Keratinocyte (primary cell): ENCODE measurements at regions not wholly inside any gene's neighbourhood (a gene's known extent, or its start where the extent isn't known, plus 50 kb on each side); places are given as distances from the start of the nearest gene placed in this dataset.

Source experiments
- DNase-seq: peaks from one replicate; pipeline ENCODE4 v3.0.0-alpha.2; 2011; ENCODE audit warnings: low read depth, missing footprints, low spot score
- FAIRE-seq: peaks from 2 replicates; lab custom pipeline; 2011; peaks lifted over from hg19 to GRCh38; lab: Jason Lieb, UNC
- H2AFZ ChIP-seq: 2 replicates; pipeline ENCODE4 v1.6.0; 2012; ENCODE audit warnings: low read length, control low read depth, inconsistent platforms; ENCODE audit not compliant: control insufficient read depth
- H3K27ac ChIP-seq: 2 replicates; pipeline ENCODE4 v1.5.1; 2011; ENCODE audit warnings: low read length; ENCODE audit not compliant: control insufficient read depth, insufficient read depth
- H3K27me3 ChIP-seq: 3 replicates; pipeline ENCODE4 v1.6.0; 2011; ENCODE audit warnings: low read length; ENCODE audit not compliant: control insufficient read depth, insufficient read depth; ENCODE audit errors: extremely low read depth
- H3K36me3 ChIP-seq, 2 experiments: 2 replicates in 1 of 2; 3 replicates in 1 of 2; pipeline ENCODE4 v1.5.1; 2011; ENCODE audit warnings: low read length in 2 of 2, mild to moderate bottlenecking in 1 of 2; ENCODE audit not compliant: control insufficient read depth in 2 of 2, insufficient read depth in 2 of 2; ENCODE audit errors: extremely low read depth in 1 of 2
- H3K4me1 ChIP-seq: 3 replicates; pipeline ENCODE4 v1.5.1; 2011; ENCODE audit warnings: low read length; ENCODE audit not compliant: control insufficient read depth, insufficient read depth; ENCODE audit errors: extremely low read depth
- H3K4me2 ChIP-seq: 3 replicates; pipeline ENCODE4 v1.6.0; 2011; ENCODE audit warnings: low read depth, low read length; ENCODE audit not compliant: control insufficient read depth, insufficient read depth; ENCODE audit errors: extremely low read depth
- H3K4me3 ChIP-seq, 3 experiments: fragments of 200-600 bp in 1 of 3; sonication (generic) in 1 of 3; 2 replicates in 2 of 3; 3 replicates in 1 of 3; pipeline ENCODE4 v1.5.1; 2011 to 2016; ENCODE audit warnings: low read length in 3 of 3, mild to moderate bottlenecking in 3 of 3, control low read depth in 2 of 3, inconsistent platforms in 1 of 3, low read depth in 1 of 3, mixed read lengths in 1 of 3, mixed run types in 1 of 3, moderate library complexity in 1 of 3; ENCODE audit not compliant: control insufficient read depth in 2 of 3, insufficient read depth in 2 of 3; ENCODE audit errors: extremely low read depth in 1 of 3
- H3K79me2 ChIP-seq: 2 replicates; pipeline ENCODE4 v1.6.0; 2012; ENCODE audit warnings: low read length; ENCODE audit not compliant: control insufficient read depth, insufficient read depth
- H3K9ac ChIP-seq: 3 replicates; pipeline ENCODE4 v1.6.0; 2011; ENCODE audit warnings: low read length; ENCODE audit not compliant: control insufficient read depth, insufficient read depth; ENCODE audit errors: extremely low read depth
- H3K9me1 ChIP-seq: 3 replicates; pipeline ENCODE4 v1.6.0; 2011; ENCODE audit warnings: low read length; ENCODE audit not compliant: control insufficient read depth, insufficient read depth; ENCODE audit errors: extremely low read depth
- H3K9me3 ChIP-seq: 2 replicates; pipeline ENCODE4 v1.5.1; 2012; ENCODE audit warnings: low read depth, low read length; ENCODE audit not compliant: control insufficient read depth
- H4K20me1 ChIP-seq: 3 replicates; pipeline ENCODE4 v1.6.0; 2011; ENCODE audit warnings: low read length; ENCODE audit not compliant: control insufficient read depth, insufficient read depth; ENCODE audit errors: extremely low read depth
- EZH2 ChIP-seq: IDR thresholded peaks from one replicate; pipeline ENCODE4 v1.6.1; 2012; ENCODE audit warnings: inconsistent platforms, mild to moderate bottlenecking, low read length, moderate library complexity
- dilution Hi-C: fragments of 300-500 bp; cut with MboI; formaldehyde crosslinking; loops from one replicate; pipeline ENCODE4 v1.7.0; 2020; ENCODE audit warnings: low sequenced_read_pairs; ENCODE audit not compliant: extremely low pct_ligation_motif_present
- TF ChIP-seq, protein P1 (sequence below), 3 experiments: IDR thresholded peaks in 1 of 3; conservative IDR thresholded peaks in 1 of 3; optimal IDR thresholded peaks in 1 of 3; 2 replicates in 2 of 3; 3 replicates in 1 of 3; pipeline versions ENCODE3 to v1.5.1; 2011; ENCODE audit warnings: low read length in 3 of 3, mild to moderate bottlenecking in 3 of 3, moderate library complexity in 2 of 3, control low read depth in 1 of 3, inconsistent platforms in 1 of 3; ENCODE audit not compliant: insufficient read depth in 2 of 3; ENCODE audit errors: extremely low read depth in 1 of 3

DNA sequence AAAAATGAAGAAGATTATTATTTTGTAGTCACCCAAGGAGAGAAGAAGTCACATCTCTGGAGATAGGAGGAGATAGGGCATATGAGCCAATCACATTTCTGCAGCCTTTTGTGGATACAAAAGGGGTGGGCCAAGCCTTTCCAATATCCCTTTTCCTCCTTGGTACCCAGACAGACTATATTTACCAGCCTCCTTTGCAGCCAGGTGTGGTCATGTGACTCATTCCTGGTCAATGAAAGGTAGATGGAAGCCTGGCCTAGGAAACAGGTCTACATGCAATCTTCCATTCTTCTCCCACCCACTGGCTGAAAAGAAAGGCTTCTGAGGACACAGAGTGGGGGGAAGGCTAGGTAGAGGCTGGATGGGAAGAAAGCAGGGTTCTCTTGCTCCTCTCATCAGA lies 58.1 kb upstream of the ERG start:
- no peaks in the 10 kb centered on the region for H3K36me3 ChIP-seq
- FAIRE-seq (no peak), DNase-seq (no peak)
- H3K4me1 ChIP-seq, result no peaks in the 10 kb centered on the region
- no peak overlapping the region for H2AFZ ChIP-seq
- H3K9me3 ChIP-seq, result no peaks in the 10 kb centered on the region
- H3K4me3 ChIP-seq, result no peak overlapping the region
- H3K27ac ChIP-seq, result no peak overlapping the region
- H3K27me3 ChIP-seq, result peaks cover 5% of the 10 kb centered on the region
- H3K9ac ChIP-seq, result no peak overlapping the region
- H3K9me1 ChIP-seq, result no peaks in the 10 kb centered on the region
- no peak overlapping the region for H3K4me2 ChIP-seq
- no peaks in the 10 kb centered on the region for H3K79me2 ChIP-seq
- H4K20me1 ChIP-seq, result no peaks in the 10 kb centered on the region
- TF ChIP-seq, protein P1, sequence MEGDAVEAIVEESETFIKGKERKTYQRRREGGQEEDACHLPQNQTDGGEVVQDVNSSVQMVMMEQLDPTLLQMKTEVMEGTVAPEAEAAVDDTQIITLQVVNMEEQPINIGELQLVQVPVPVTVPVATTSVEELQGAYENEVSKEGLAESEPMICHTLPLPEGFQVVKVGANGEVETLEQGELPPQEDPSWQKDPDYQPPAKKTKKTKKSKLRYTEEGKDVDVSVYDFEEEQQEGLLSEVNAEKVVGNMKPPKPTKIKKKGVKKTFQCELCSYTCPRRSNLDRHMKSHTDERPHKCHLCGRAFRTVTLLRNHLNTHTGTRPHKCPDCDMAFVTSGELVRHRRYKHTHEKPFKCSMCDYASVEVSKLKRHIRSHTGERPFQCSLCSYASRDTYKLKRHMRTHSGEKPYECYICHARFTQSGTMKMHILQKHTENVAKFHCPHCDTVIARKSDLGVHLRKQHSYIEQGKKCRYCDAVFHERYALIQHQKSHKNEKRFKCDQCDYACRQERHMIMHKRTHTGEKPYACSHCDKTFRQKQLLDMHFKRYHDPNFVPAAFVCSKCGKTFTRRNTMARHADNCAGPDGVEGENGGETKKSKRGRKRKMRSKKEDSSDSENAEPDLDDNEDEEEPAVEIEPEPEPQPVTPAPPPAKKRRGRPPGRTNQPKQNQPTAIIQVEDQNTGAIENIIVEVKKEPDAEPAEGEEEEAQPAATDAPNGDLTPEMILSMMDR (optimal IDR thresholded peaks at IDR 0.05 in 1 of 3, IDR thresholded peaks at IDR 0.05 in 1 of 3, conservative IDR thresholded peaks at IDR 0.05 in 1 of 3; ENCODE audit: extremely low read depth in 1 of 3, insufficient read depth in 2 of 3, low read length in 3 of 3), result no peak
- no peak for TF ChIP-seq EZH2
- dilution Hi-C loops, result no loop called here

DNA sequence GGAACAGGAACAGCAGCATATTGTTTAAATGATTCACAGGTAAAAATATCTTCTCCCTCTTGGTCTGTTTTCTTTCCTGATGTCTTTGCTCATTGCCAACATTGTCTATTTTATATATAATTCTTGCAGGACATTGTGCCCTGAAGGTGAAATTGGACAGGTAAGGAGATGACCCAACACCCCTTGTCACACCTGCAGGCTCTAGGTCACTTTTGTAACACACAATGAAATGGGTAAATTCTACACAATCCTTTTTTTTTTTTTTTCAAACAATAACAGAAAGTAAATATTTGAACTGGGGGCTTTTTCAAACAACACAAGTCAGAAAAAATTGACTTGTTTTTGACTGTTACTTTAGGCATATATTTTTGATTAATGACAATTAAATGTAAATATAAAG lies 62.9 kb upstream of the ERG start:
- no peaks in the 10 kb centered on the region for H4K20me1 ChIP-seq
- no peaks in the 10 kb centered on the region for H3K9me3 ChIP-seq
- no peak overlapping the region for H2AFZ ChIP-seq
- H3K79me2 ChIP-seq, result no peaks in the 10 kb centered on the region
- no peak overlapping the region for H3K27ac ChIP-seq
- peaks cover 5% of the 10 kb centered on the region for H3K27me3 ChIP-seq
- FAIRE-seq, result no peak
- H3K36me3 ChIP-seq, result no peaks in the 10 kb centered on the region
- dilution Hi-C loops, result no loop called here
- H3K4me3 ChIP-seq, result no peak overlapping the region
- H3K4me2 ChIP-seq, result no peak overlapping the region
- H3K9me1 ChIP-seq, result no peaks in the 10 kb centered on the region
- H3K9ac ChIP-seq, result no peak overlapping the region
- no peak for DNase-seq
- H3K4me1 ChIP-seq, result no peaks in the 10 kb centered on the region
- TF ChIP-seq EZH2, result no peak
- TF ChIP-seq, protein P1 (optimal IDR thresholded peaks at IDR 0.05 in 1 of 3, IDR thresholded peaks at IDR 0.05 in 1 of 3, conservative IDR thresholded peaks at IDR 0.05 in 1 of 3; ENCODE audit: extremely low read depth in 1 of 3, insufficient read depth in 2 of 3, low read length in 3 of 3), result no peak
